ENCODE measurements at regions not wholly inside any gene's neighbourhood (a gene's known extent, or its start where the extent isn't known, plus 50 kb on each side); places are given as distances from the start of the nearest gene placed in this dataset.

DNA sequence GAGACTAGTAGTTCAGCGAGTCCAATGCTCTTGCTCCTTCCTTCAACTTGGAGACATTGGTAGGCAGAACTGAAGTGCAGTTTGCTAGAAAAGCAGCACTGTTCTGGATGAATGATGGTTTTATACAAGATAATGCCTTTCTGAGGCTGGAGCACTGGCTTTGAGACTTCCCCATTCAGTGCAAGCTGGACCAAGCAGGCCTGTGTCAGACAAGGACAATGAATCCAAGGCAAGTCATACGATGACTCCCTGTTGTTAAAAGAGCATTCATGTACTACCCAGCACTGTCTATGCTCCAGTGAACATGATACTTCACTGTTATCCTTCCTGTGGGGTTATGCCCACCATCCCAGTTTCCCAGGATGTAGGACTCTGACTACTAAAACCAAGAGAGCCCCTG, 242.3 kb upstream of the RAG2 start:
- H3K23me2 ChIP-seq (ENCODE audit: insufficient read length, low read depth, low read length, poor library complexity, severe bottlenecking): no peaks in the 10 kb centered on the region
- H3K4me2 ChIP-seq (ENCODE audit: insufficient read depth, insufficient read length, low read length): no peak overlapping the region
- H2AFZ ChIP-seq (ENCODE audit: low read length): no peak overlapping the region
- no peak for TF ChIP-seq CTCF (conservative IDR thresholded peaks at IDR 0.05)
- no peaks in the 10 kb centered on the region for H4K20me1 ChIP-seq (ENCODE audit: control insufficient read depth, insufficient read depth, insufficient read length)
- no peak overlapping the region for H2AK5ac ChIP-seq (ENCODE audit: insufficient read length, low read length)
- no peak overlapping the region for H4K8ac ChIP-seq (replicated peaks; ENCODE audit: insufficient read length, low read depth, low read length)
- H3K79me1 ChIP-seq (ENCODE audit: insufficient read depth, low read depth, low read length, poor library complexity, severe bottlenecking): no peaks in the 10 kb centered on the region
- H3K27me3 ChIP-seq (ENCODE audit: insufficient read depth, low read length): no peaks in the 10 kb centered on the region
- H3K56ac ChIP-seq (ENCODE audit: insufficient read length, low read depth, low read length): no peak overlapping the region
- no CpG with 5 or more reads among the region's 2 CpGs for WGBS (ENCODE audit: extremely low coverage, insufficient read length, low lambda C conversion rate)
- no peak overlapping the region for H2BK120ac ChIP-seq (ENCODE audit: low read depth, low read length, poor library complexity, severe bottlenecking)
- no peak overlapping the region for H3K14ac ChIP-seq (ENCODE audit: insufficient read depth, low read length)
- H3K27ac ChIP-seq (ENCODE audit: insufficient read length, low read depth, low read length): no peak overlapping the region
- H3K4ac ChIP-seq (ENCODE audit: low read depth, low read length): no peak overlapping the region
- no peak overlapping the region for H2BK20ac ChIP-seq (ENCODE audit: low read depth, low read length, poor library complexity, severe bottlenecking)
- no peak overlapping the region for H4K91ac ChIP-seq (ENCODE audit: insufficient read length, low read depth, low read length)
- H3K4me3 Mint-ChIP-seq: no peak overlapping the region
- H2BK12ac ChIP-seq (ENCODE audit: insufficient read length, low read depth, low read length): no peak overlapping the region
- H4K5ac ChIP-seq (ENCODE audit: insufficient read length, low read depth, low read length): no peak overlapping the region
- peaks cover 2% of the 10 kb centered on the region; the same call in 1 of the 2 replicates for H3K27me3 Mint-ChIP-seq (ENCODE audit: low read depth)
- no peak for DNase-seq
- H2BK15ac ChIP-seq (ENCODE audit: low read depth, low read length): no peak overlapping the region
- H3K9ac ChIP-seq (ENCODE audit: extremely low read depth, insufficient read length, low read length): no peak overlapping the region
- no peak overlapping the region for H3K27ac Mint-ChIP-seq
- no peaks in the 10 kb centered on the region for H3K79me2 ChIP-seq (ENCODE audit: insufficient read depth, low read length)
- H3K23ac ChIP-seq (ENCODE audit: insufficient read length, low read depth, low read length): no peak overlapping the region
- H3K9me3 Mint-ChIP-seq: peaks cover 2% of the 10 kb centered on the region in 2 experiments; a peak in 2 of 5 replicates
- H2BK5ac ChIP-seq (ENCODE audit: insufficient read length, low read length): no peak overlapping the region
- no peaks in the 10 kb centered on the region; a peak in 1 of 7 replicates for H3K36me3 Mint-ChIP-seq (ENCODE audit: insufficient read depth in 1 of 3, low read depth in 3 of 3)
- no peaks in the 10 kb centered on the region for H3K4me1 ChIP-seq (ENCODE audit: insufficient read depth, low read length)
- H3K18ac ChIP-seq (ENCODE audit: insufficient read length, low read depth, low read length): no peak overlapping the region
- no peaks in the 10 kb centered on the region for H3K4me1 Mint-ChIP-seq
- no peaks in the 10 kb centered on the region for H3K9me3 ChIP-seq (ENCODE audit: control insufficient read depth, low read depth, low read length)
- H3T11ph ChIP-seq (ENCODE audit: low read length): no peak overlapping the region
